GM23338 (cell line): ENCODE measurements at regions not wholly inside any gene's neighbourhood (a gene's known extent, or its start where the extent isn't known, plus 50 kb on each side); places are given as distances from the start of the nearest gene placed in this dataset.

Experiments used
- ATAC-seq: fragments of 200-7000 bp; cut with Tn5 transposase; 3 replicates; pipeline ENCODE4 v1.9.1; 2020
- DNase-seq: peaks from one replicate; pipeline ENCODE4 v3.0.0-alpha.2; 2015; ENCODE audit warnings: low spot score
- H2AFZ ChIP-seq: fragments of 200-600 bp; sonication (generic); 2 replicates; pipeline ENCODE4 v1.8.0; 2016; ENCODE audit warnings: antibody characterized with exemption, mild to moderate bottlenecking, moderate library complexity
- H3F3A ChIP-seq: fragments of 200-600 bp; sonication (generic); replicated peaks from 2 replicates; pipeline ENCODE4 v1.8.0; 2017; ENCODE audit warnings: antibody characterized with exemption, mixed run types, low read depth
- H3K27ac ChIP-seq: fragments of 200-600 bp; sonication (generic); 2 replicates; pipeline ENCODE4 v1.6.1; 2016; ENCODE audit warnings: low read depth
- H3K27me3 ChIP-seq: fragments of 200-600 bp; sonication (generic); 2 replicates; pipeline ENCODE4 v1.8.0; 2016; ENCODE audit warnings: mild to moderate bottlenecking, mixed run types, moderate library complexity; ENCODE audit not compliant: insufficient read depth
- H3K36me3 ChIP-seq: fragments of 200-600 bp; sonication (generic); 2 replicates; pipeline ENCODE4 v1.8.0; 2016; ENCODE audit warnings: mild to moderate bottlenecking; ENCODE audit not compliant: insufficient read depth
- H3K4me1 ChIP-seq: fragments of 200-600 bp; sonication (generic); 2 replicates; pipeline ENCODE4 v1.8.0; 2016; ENCODE audit warnings: mild to moderate bottlenecking, moderate library complexity; ENCODE audit not compliant: insufficient read depth
- H3K4me2 ChIP-seq: fragments of 200-600 bp; sonication (generic); 2 replicates; pipeline ENCODE4 v1.7.1; 2017; ENCODE audit warnings: mixed run types
- H3K4me3 ChIP-seq: fragments of 200-600 bp; sonication (generic); 2 replicates; pipeline ENCODE4 v1.6.1; 2016; ENCODE audit warnings: mixed run types
- H3K79me2 ChIP-seq: fragments of 200-600 bp; sonication (generic); replicated peaks from 2 replicates; pipeline ENCODE4 v1.8.0; 2017; ENCODE audit warnings: mild to moderate bottlenecking; ENCODE audit not compliant: insufficient read depth
- H3K9me2 ChIP-seq: fragments of 200-600 bp; sonication (generic); 2 replicates; pipeline ENCODE4 v1.8.0; 2017; ENCODE audit not compliant: insufficient read depth
- H4K20me1 ChIP-seq: fragments of 200-600 bp; sonication (generic); replicated peaks from 2 replicates; pipeline ENCODE4 v1.8.0; 2017; ENCODE audit warnings: mild to moderate bottlenecking; ENCODE audit not compliant: insufficient read depth
- H3K27ac Mint-ChIP-seq: 2 replicates; pipeline ENCODE4 v1.8.0; 2020; ENCODE audit warnings: inconsistent platforms, mild to moderate bottlenecking, moderate library complexity, mixed read lengths
- H3K27me3 Mint-ChIP-seq: 3 replicates; pipeline ENCODE4 v1.8.0; 2022; ENCODE audit warnings: low read depth, mild to moderate bottlenecking, moderate library complexity, mixed read lengths, inconsistent platforms; ENCODE audit not compliant: insufficient read depth, poor library complexity
- H3K36me3 Mint-ChIP-seq: 3 replicates; pipeline ENCODE4 v1.8.0; 2021; ENCODE audit warnings: low read depth, mild to moderate bottlenecking, inconsistent platforms, moderate library complexity, mixed read lengths
- H3K4me1 Mint-ChIP-seq: 3 replicates; pipeline ENCODE4 v1.8.0; 2020; ENCODE audit warnings: mild to moderate bottlenecking, inconsistent platforms, mixed read lengths
- H3K4me3 Mint-ChIP-seq: 3 replicates; pipeline ENCODE4 v1.8.0; 2021; ENCODE audit warnings: moderate library complexity, mild to moderate bottlenecking, inconsistent platforms, mixed read lengths
- H3K9me3 Mint-ChIP-seq: 3 replicates; pipeline ENCODE4 v1.8.0; 2020; ENCODE audit warnings: moderate library complexity, mild to moderate bottlenecking, inconsistent platforms, mixed read lengths
- CTCF ChIP-seq, 2 experiments: fragments of 200-600 bp in 1 of 2; sonication (generic) in 1 of 2; conservative IDR thresholded peaks; 2 replicates each; pipeline versions ENCODE4 v1.5.1 to v1.6.1; 2016 to 2017; ENCODE audit warnings: antibody characterized with exemption in 2 of 2, low read depth in 2 of 2, mild to moderate bottlenecking in 2 of 2, moderate library complexity in 1 of 2
- EZH2 ChIP-seq: fragments of 200-600 bp; sonication (generic); IDR thresholded peaks from one replicate; pipeline ENCODE4 v1.8.0; 2017; ENCODE audit warnings: antibody characterized with exemption, mild to moderate bottlenecking, low read depth; ENCODE audit not compliant: unreplicated experiment
- EZH2phosphoT487 ChIP-seq: fragments of 200-600 bp; sonication (generic); IDR thresholded peaks from one replicate; pipeline ENCODE4 v1.8.1; 2018; ENCODE audit warnings: antibody characterized with exemption; ENCODE audit not compliant: unreplicated experiment
- REST ChIP-seq: IDR thresholded peaks from one replicate; pipeline ENCODE4 v1.6.1; 2018; ENCODE audit warnings: antibody characterized with exemption; ENCODE audit not compliant: unreplicated experiment
- ZNF331 ChIP-seq: fragments of 250-450 bp; sonication (Bioruptor Pico); IDR thresholded peaks from 2 replicates; pipeline ENCODE4 v1.5.0; 2020; ENCODE audit warnings: low read depth, mild to moderate bottlenecking, moderate library complexity
- ZNF462 ChIP-seq: fragments of 250-450 bp; sonication (Bioruptor Pico); IDR thresholded peaks from 2 replicates; pipeline ENCODE4 v1.5.0; 2020; ENCODE audit warnings: mild to moderate bottlenecking, moderate library complexity

GRCh38 chr3:105108823-105109222 lies 257.9 kb upstream of the ALCAM start (continued):
- no peak for TF ChIP-seq CTCF (conservative IDR thresholded peaks at IDR 0.05; ENCODE audit: low read depth in 2 of 2)
- no peak for TF ChIP-seq ZNF331 (CRISPR knock-in tag)
- no peak for TF ChIP-seq ZNF462 (CRISPR knock-in tag)
- no peak for TF ChIP-seq EZH2phosphoT487

- Histone ChIP-seq H3K27me3 (no peaks in the 10 kb centered on the region), H3K4me1 (no peaks in the 10 kb centered on the region), H4K20me1 (no peaks in the 10 kb centered on the region), H3K9me2 (no peaks in the 10 kb centered on the region; the same call in 1 of the 2 replicates), H2AFZ (no peak overlapping the region), H3K27ac (no peak overlapping the region), H3K79me2 (no peaks in the 10 kb centered on the region), H3K36me3 (no peaks in the 10 kb centered on the region), H3K4me2 (no peak overlapping the region), H3K4me3 (no peak overlapping the region), H3F3A (no peaks in the 10 kb centered on the region)
- H3K4me3 Mint-ChIP-seq, result no peak overlapping the region
- no peak for ATAC-seq
- H3K27me3 Mint-ChIP-seq, result no peaks in the 10 kb centered on the region
- TF ChIP-seq EZH2 (no peak), EZH2phosphoT487 (no peak), REST (no peak)
- H3K36me3 Mint-ChIP-seq, result peaks cover 2% of the 10 kb centered on the region; the same call in 2 of the 3 replicates
- DNase-seq, result no peak
- peaks cover 5% of the 10 kb centered on the region; the same call in 1 of the 3 replicates for H3K9me3 Mint-ChIP-seq
- H3K27ac Mint-ChIP-seq, result no peak overlapping the region
- H3K4me1 Mint-ChIP-seq, result no peaks in the 10 kb centered on the region
Observed at GRCh38 chr3:105118905-105119304, 247.8 kb upstream of the ALCAM start.
